ENCODE measurements at regions not wholly inside any gene's neighbourhood (a gene's known extent, or its start where the extent isn't known, plus 50 kb on each side); places are given as distances from the start of the nearest gene placed in this dataset.

DNA sequence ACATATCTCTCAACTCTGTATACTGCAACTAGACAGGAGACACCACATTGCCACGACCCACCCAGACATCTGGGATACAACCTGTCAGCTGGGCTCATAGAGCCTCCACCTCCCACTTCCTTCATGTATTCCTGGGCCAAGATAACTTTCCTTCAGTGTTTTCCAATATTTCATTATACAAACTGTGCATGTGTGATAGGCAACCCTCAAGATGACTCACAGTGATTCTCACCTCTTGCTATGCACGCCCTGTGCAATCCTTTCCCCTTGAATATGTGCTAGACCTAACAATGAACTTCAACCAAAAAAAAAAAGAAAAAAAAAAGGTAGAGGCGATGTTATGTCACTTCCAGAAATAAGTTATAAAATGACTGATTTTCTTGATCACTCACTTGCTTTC, 138.0 kb upstream of the ALCAM start:
- H3K9me3 Mint-ChIP-seq (ENCODE audit: low read depth): peaks cover 11% of the 10 kb centered on the region
- H3K27me3 Mint-ChIP-seq (ENCODE audit: low read depth): no peaks in the 10 kb centered on the region
- no peak overlapping the region for H3K27ac Mint-ChIP-seq (ENCODE audit: unreplicated experiment)
- no peak for DNase-seq (ENCODE audit: low spot score)
- no peak overlapping the region for H3K4me3 Mint-ChIP-seq (ENCODE audit: unreplicated experiment)
- H3K36me3 Mint-ChIP-seq (ENCODE audit: low read depth): peaks cover 1% of the 10 kb centered on the region
- peaks cover 37% of the 10 kb centered on the region for H3K4me1 Mint-ChIP-seq (ENCODE audit: low read depth)
- TF ChIP-seq, protein P1, sequence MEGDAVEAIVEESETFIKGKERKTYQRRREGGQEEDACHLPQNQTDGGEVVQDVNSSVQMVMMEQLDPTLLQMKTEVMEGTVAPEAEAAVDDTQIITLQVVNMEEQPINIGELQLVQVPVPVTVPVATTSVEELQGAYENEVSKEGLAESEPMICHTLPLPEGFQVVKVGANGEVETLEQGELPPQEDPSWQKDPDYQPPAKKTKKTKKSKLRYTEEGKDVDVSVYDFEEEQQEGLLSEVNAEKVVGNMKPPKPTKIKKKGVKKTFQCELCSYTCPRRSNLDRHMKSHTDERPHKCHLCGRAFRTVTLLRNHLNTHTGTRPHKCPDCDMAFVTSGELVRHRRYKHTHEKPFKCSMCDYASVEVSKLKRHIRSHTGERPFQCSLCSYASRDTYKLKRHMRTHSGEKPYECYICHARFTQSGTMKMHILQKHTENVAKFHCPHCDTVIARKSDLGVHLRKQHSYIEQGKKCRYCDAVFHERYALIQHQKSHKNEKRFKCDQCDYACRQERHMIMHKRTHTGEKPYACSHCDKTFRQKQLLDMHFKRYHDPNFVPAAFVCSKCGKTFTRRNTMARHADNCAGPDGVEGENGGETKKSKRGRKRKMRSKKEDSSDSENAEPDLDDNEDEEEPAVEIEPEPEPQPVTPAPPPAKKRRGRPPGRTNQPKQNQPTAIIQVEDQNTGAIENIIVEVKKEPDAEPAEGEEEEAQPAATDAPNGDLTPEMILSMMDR (IDR thresholded peaks at IDR 0.05): no peak

DNA sequence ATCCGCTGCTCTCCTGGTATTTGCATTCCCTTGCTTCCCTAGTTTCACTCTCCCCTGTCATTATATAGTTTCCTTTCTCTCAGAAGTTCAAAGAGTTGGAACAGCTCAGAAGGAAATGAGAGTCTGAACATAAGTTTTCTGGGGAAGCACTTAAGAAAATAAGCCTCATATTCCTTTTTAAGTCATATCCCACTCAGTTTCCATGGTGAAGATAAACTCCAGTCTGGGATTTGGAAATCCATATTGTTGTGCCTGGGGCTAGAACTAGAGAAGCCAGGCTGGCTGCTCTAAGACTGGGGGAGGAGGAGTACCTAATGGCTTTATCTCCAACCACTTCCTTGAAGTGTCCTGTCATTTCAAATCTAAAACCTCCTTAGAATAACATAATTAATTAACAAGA, 134.2 kb upstream of the ALCAM start:
- Mint-ChIP-seq H3K27me3 (ENCODE audit: low read depth) (no peaks in the 10 kb centered on the region), H3K9me3 (ENCODE audit: low read depth) (peaks cover 11% of the 10 kb centered on the region), H3K36me3 (ENCODE audit: low read depth) (peaks cover 1% of the 10 kb centered on the region), H3K4me1 (ENCODE audit: low read depth) (peaks cover 24% of the 10 kb centered on the region), H3K27ac (ENCODE audit: unreplicated experiment) (no peak overlapping the region), H3K4me3 (ENCODE audit: unreplicated experiment) (no peak overlapping the region)
- no peak for DNase-seq (ENCODE audit: low spot score)
- TF ChIP-seq, protein P1 (IDR thresholded peaks at IDR 0.05): no peak

DNA sequence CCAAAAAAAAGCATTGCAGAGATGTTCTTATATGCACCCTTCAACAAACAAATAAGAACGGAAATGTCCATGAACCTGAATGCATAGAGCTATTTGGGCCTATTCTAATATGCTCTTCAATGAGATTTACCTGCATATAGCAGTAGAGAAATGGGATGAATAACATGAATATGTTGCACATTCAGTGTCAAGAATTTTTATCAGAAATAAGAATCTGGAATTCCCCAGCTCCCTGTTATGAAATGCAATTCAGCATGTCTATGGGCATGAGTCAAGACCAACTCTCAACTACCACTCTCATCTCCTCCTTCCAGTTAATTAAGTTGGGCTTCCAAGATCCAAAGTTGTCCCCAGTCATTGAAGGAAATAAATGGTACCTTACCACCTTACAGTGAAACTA, 133.7 kb upstream of the ALCAM start:
- H3K27me3 Mint-ChIP-seq (ENCODE audit: low read depth): no peaks in the 10 kb centered on the region
- peaks cover 11% of the 10 kb centered on the region for H3K9me3 Mint-ChIP-seq (ENCODE audit: low read depth)
- H3K27ac Mint-ChIP-seq (ENCODE audit: unreplicated experiment): no peak overlapping the region
- no peak for DNase-seq (ENCODE audit: low spot score)
- TF ChIP-seq, protein P1 (IDR thresholded peaks at IDR 0.05): no peak
- peaks cover 20% of the 10 kb centered on the region for H3K4me1 Mint-ChIP-seq (ENCODE audit: low read depth)
- no peak overlapping the region for H3K4me3 Mint-ChIP-seq (ENCODE audit: unreplicated experiment)
- H3K36me3 Mint-ChIP-seq (ENCODE audit: low read depth): peaks cover 1% of the 10 kb centered on the region

DNA sequence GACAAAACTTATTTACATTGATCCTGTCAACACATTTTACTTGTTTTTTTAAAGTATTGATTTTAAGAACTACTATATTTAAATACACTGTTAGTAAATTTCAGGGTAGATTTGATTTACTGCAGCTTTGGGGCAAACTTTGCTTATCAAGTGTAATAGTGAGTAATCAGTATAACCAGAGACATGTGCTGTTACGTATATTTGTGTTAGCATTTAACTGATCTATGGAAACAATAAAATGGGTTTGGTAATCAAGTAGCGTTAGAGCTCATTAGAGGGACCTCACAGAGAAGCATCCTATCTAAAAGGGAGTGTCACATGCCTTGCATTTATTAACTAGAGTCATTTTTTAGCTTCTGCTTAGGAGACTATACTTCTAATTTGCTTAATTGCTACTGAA, 131.5 kb upstream of the ALCAM start:
- H3K9me3 Mint-ChIP-seq (ENCODE audit: low read depth): peaks cover 2% of the 10 kb centered on the region
- no peak for DNase-seq (ENCODE audit: low spot score)
- no peak overlapping the region for H3K4me3 Mint-ChIP-seq (ENCODE audit: unreplicated experiment)
- no peaks in the 10 kb centered on the region for H3K36me3 Mint-ChIP-seq (ENCODE audit: low read depth)
- H3K27ac Mint-ChIP-seq (ENCODE audit: unreplicated experiment): no peak overlapping the region
- peaks cover 17% of the 10 kb centered on the region for H3K4me1 Mint-ChIP-seq (ENCODE audit: low read depth)
- TF ChIP-seq, protein P1 (IDR thresholded peaks at IDR 0.05): no peak
- no peaks in the 10 kb centered on the region for H3K27me3 Mint-ChIP-seq (ENCODE audit: low read depth)

DNA sequence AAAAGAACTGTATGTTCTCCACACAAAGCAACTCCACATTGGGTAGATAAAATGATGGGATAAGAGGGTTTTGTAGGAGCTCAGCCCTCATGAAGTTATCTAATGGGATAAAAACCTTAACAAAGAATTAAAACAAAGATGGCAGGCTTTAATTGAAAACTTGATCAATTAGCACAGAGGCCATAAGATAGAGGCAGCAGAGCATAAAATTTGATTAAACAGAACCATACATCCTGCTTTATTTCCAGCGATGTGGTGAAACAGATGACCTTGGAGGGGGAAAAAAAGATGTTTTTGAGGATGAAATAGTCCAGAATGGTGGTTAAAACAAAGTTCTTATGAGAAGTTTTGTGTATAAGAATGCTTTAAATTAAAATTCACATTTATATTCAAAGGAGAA, 130.9 kb upstream of the ALCAM start:
- no peaks in the 10 kb centered on the region for H3K27me3 Mint-ChIP-seq (ENCODE audit: low read depth)
- H3K27ac Mint-ChIP-seq (ENCODE audit: unreplicated experiment): no peak overlapping the region
- H3K4me1 Mint-ChIP-seq (ENCODE audit: low read depth): peaks cover 17% of the 10 kb centered on the region
- no peak for DNase-seq (ENCODE audit: low spot score)
- peaks cover 2% of the 10 kb centered on the region for H3K9me3 Mint-ChIP-seq (ENCODE audit: low read depth)
- no peak overlapping the region for H3K4me3 Mint-ChIP-seq (ENCODE audit: unreplicated experiment)
- no peaks in the 10 kb centered on the region for H3K36me3 Mint-ChIP-seq (ENCODE audit: low read depth)
- TF ChIP-seq, protein P1 (IDR thresholded peaks at IDR 0.05): no peak
